ENCODE measurements at regions not wholly inside any gene's neighbourhood (a gene's known extent, or its start where the extent isn't known, plus 50 kb on each side); places are given as distances from the start of the nearest gene placed in this dataset.

- no peak for DNase-seq (ENCODE audit: low read depth)
- no peak overlapping the region for H3K4me3 ChIP-seq (ENCODE audit: low read depth, low read length)
- TF ChIP-seq CTCF (conservative IDR thresholded peaks at IDR 0.05; ENCODE audit: low read depth, low read length): no peak
These were observed 912.9 kb downstream of the SORCS1 start for GRCh38 chr10:106251573-106251972.

- H3K4me3 ChIP-seq (ENCODE audit: low read depth, low read length): no peak overlapping the region
- TF ChIP-seq CTCF (conservative IDR thresholded peaks at IDR 0.05; ENCODE audit: low read depth, low read length): no peak
- no peak for DNase-seq (ENCODE audit: low read depth)
These were observed 922.2 kb downstream of the SORCS1 start for GRCh38 chr10:106242301-106242700.

GRCh38 chr10:106226828-106227227 lies 937.7 kb downstream of the SORCS1 start:
- no peak for TF ChIP-seq CTCF (conservative IDR thresholded peaks at IDR 0.05; ENCODE audit: low read depth, low read length)
- H3K4me3 ChIP-seq (ENCODE audit: low read depth, low read length): no peak overlapping the region
- DNase-seq (ENCODE audit: low read depth): no peak

GRCh38 chr10:106226142-106226541 lies 938.4 kb downstream of the SORCS1 start:
- no peak for TF ChIP-seq CTCF (conservative IDR thresholded peaks at IDR 0.05; ENCODE audit: low read depth, low read length)
- no peak overlapping the region for H3K4me3 ChIP-seq (ENCODE audit: low read depth, low read length)
- no peak for DNase-seq (ENCODE audit: low read depth)

- TF ChIP-seq CTCF (conservative IDR thresholded peaks at IDR 0.05; ENCODE audit: low read depth, low read length): no peak
These were observed 939.8 kb downstream of the SORCS1 start for GRCh38 chr10:106224676-106225075.

GRCh38 chr10:106217627-106218026 lies 946.9 kb downstream of the SORCS1 start:
- no peak for TF ChIP-seq CTCF (conservative IDR thresholded peaks at IDR 0.05; ENCODE audit: low read depth, low read length)
- DNase-seq (ENCODE audit: low read depth): no peak
- H3K4me3 ChIP-seq (ENCODE audit: low read depth, low read length): no peak overlapping the region

More at GRCh38 chr10:106224676-106225075, 939.8 kb downstream of the SORCS1 start:
- peak; percentile 32 for DNase-seq (ENCODE audit: low read depth)
- H3K4me3 ChIP-seq (ENCODE audit: low read depth, low read length): no peak overlapping the region

GRCh38 chr10:106216085-106216484 lies 948.4 kb downstream of the SORCS1 start:
- DNase-seq (ENCODE audit: low read depth): no peak
- H3K4me3 ChIP-seq (ENCODE audit: low read depth, low read length): no peak overlapping the region
- no peak for TF ChIP-seq CTCF (conservative IDR thresholded peaks at IDR 0.05; ENCODE audit: low read depth, low read length)
